Activated T-helper 17 cell treated with anti-CD3 and anti-CD28 coated beads, Interleukin-2, amount 50 U/mL, for 72 hours (primary cell): ENCODE measurements at regions not wholly inside any gene's neighbourhood (a gene's known extent, or its start where the extent isn't known, plus 50 kb on each side); places are given as distances from the start of the nearest gene placed in this dataset.
A peak's percentile ranks its signal among the peaks of the same experiment; 100 is the strongest.
"Not testable (repeated sequence)": the region's sequence is repeated elsewhere in the genome, so short reads cannot be mapped to it uniquely, and the experiment has no call there.

Experiments
- ATAC-seq: fragments of 150-1000 bp; cut with Tn5 transposase; replicated peaks from 2 replicates; pipeline ENCODE4 v1.10.0; 2021; ENCODE audit warnings: mild to moderate bottlenecking, moderate library complexity
- H3K27ac Mint-ChIP-seq: one replicate; pipeline ENCODE4 v1.8.0; 2022; ENCODE audit warnings: mixed read lengths
- H3K27me3 Mint-ChIP-seq: one replicate; pipeline ENCODE4 v1.8.0; 2022; ENCODE audit warnings: mixed read lengths
- H3K36me3 Mint-ChIP-seq: one replicate; pipeline ENCODE4 v1.8.0; 2022; ENCODE audit warnings: low read depth, mild to moderate bottlenecking, mixed read lengths
- H3K4me1 Mint-ChIP-seq: one replicate; pipeline ENCODE4 v1.8.0; 2022; ENCODE audit warnings: mixed read lengths
- H3K4me3 Mint-ChIP-seq: one replicate; pipeline ENCODE4 v1.8.0; 2022; ENCODE audit warnings: mild to moderate bottlenecking, mixed read lengths
- H3K9me3 Mint-ChIP-seq: one replicate; pipeline ENCODE4 v1.8.0; 2022; ENCODE audit warnings: mixed read lengths

DNA sequence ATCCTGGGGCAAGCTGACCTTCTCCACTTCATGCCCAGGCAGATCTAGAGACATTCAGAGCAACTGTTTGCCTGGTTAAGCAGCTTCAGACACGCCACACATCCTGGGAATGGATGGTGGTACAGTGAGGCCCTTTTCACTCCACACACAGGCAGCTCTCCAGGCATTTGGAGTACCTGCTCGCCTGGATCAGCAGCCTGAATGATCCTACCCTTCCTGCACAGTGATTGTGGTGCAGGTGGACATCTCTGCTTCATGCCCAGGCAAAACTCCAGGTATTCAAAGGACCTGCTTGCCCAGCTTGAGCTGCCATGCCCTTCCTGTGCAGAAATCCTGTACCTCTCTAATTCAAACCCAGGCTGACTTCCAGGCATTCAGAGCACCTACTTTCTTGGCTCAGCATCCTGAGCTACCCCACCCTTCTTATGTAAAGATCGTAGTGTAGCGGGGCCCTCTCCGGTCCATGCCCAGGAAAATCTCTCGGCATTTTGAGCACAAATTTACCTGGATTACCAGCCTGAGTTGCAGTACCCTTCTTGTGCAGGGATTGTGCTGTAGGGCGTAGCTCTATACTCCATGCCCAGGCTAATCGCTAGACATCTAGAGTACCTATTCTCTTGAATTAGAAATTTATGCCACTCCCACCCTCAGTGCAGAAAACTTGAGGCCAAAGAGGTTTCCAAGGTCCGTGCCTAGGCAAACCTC, 972.8 kb downstream of the ANKRD7 start:
- Mint-ChIP-seq H3K27me3 (no peaks in the 10 kb centered on the region), H3K4me1 (no peaks in the 10 kb centered on the region), H3K27ac (no peak overlapping the region), H3K4me3 (no peak overlapping the region), H3K9me3 (peaks cover 6% of the 10 kb centered on the region), H3K36me3 (no peaks in the 10 kb centered on the region)
- no peak for ATAC-seq

GRCh38 chr7:119197877-119198527, 973.5 kb downstream of the ANKRD7 start:
- Mint-ChIP-seq H3K4me3 (no peak overlapping the region), H3K4me1 (no peaks in the 10 kb centered on the region), H3K36me3 (no peaks in the 10 kb centered on the region), H3K27me3 (no peaks in the 10 kb centered on the region), H3K9me3 (peaks cover 6% of the 10 kb centered on the region), H3K27ac (no peak overlapping the region)
- ATAC-seq = no peak

DNA sequence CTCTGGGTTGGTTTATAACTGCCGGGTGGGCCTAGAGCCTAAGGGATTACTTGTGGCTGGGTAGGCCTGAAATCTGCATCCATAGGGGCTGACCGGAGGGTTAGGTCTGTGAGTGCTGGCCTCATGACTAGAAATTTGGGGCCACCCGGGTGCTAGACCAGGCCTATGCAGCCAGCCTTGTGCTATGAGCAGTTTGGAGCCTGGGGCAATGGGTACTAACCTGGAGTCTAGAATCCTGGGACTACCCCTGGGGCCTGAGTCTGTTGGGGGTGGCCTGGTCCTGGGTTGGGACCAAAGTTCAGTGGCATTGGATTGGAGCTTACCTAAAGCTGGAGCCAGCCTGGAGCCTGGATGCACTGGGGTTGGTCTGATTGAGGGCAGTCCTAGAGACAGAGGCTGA, 995.2 kb downstream of the ANKRD7 start:
- Mint-ChIP-seq H3K4me1 (no peaks in the 10 kb centered on the region), H3K9me3 (peaks cover 9% of the 10 kb centered on the region)
- ATAC-seq = no peak

GRCh38 chr7:119223930-119224329, 999.4 kb downstream of the ANKRD7 start:
- Mint-ChIP-seq H3K36me3 (no peaks in the 10 kb centered on the region), H3K27me3 (no peaks in the 10 kb centered on the region)

More for the DNA sequence above, 995.2 kb downstream of the ANKRD7 start:
- Mint-ChIP-seq H3K36me3 (no peaks in the 10 kb centered on the region), H3K4me3 (no peak overlapping the region), H3K27me3 (no peaks in the 10 kb centered on the region), H3K27ac (no peak overlapping the region)

GRCh38 chr7:119228482-119228881, 1004.0 kb downstream of the ANKRD7 start:
- no peak overlapping the region for H3K27ac Mint-ChIP-seq
- ATAC-seq = no peak
- H3K4me3 Mint-ChIP-seq = no peak overlapping the region
- H3K36me3 Mint-ChIP-seq = no peaks in the 10 kb centered on the region
- H3K27me3 Mint-ChIP-seq = no peaks in the 10 kb centered on the region
- H3K9me3 Mint-ChIP-seq = peaks cover 6% of the 10 kb centered on the region
- no peaks in the 10 kb centered on the region for H3K4me1 Mint-ChIP-seq

More at GRCh38 chr7:119223930-119224329, 999.4 kb downstream of the ANKRD7 start:
- H3K9me3 Mint-ChIP-seq = peaks cover 10% of the 10 kb centered on the region
- H3K4me3 Mint-ChIP-seq = no peak overlapping the region
- ATAC-seq = no peak
- H3K27ac Mint-ChIP-seq = no peak overlapping the region
- no peaks in the 10 kb centered on the region for H3K4me1 Mint-ChIP-seq

GRCh38 chr7:119232091-119232490, 1007.6 kb downstream of the ANKRD7 start:
- H3K36me3 Mint-ChIP-seq = no peaks in the 10 kb centered on the region
- peaks cover 3% of the 10 kb centered on the region for H3K9me3 Mint-ChIP-seq
- H3K27me3 Mint-ChIP-seq = no peaks in the 10 kb centered on the region
- no peak overlapping the region for H3K27ac Mint-ChIP-seq
- no peak for ATAC-seq
- no peaks in the 10 kb centered on the region for H3K4me1 Mint-ChIP-seq
- no peak overlapping the region for H3K4me3 Mint-ChIP-seq

- ATAC-seq = no peak
- no peak overlapping the region for H3K4me3 Mint-ChIP-seq
- H3K27me3 Mint-ChIP-seq = no peaks in the 10 kb centered on the region
- no peaks in the 10 kb centered on the region for H3K36me3 Mint-ChIP-seq
- no peaks in the 10 kb centered on the region for H3K4me1 Mint-ChIP-seq
- no peak overlapping the region for H3K27ac Mint-ChIP-seq
- H3K9me3 Mint-ChIP-seq = no peaks in the 10 kb centered on the region
Observed at GRCh38 chr7:119233015-119233414, 1008.5 kb downstream of the ANKRD7 start.

DNA sequence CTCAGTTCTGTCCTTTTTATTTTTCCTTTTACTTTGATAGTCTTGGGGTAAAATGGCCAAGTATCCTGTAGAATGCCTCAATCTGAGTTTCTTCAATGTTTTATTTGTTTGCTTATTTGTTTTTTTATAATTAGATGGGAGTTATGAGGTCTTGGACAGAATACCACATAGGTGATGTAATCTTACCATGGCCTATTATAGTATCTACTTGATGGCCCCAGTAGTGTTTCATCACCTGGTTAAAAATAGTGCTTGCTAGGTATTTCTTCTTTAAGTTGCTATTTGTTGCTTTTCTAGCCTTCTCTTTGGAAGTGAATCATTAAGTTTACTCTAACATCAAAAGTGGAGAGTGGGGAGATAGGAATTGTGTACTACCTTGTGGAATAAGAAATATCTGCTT, 1020.0 kb upstream of the KCND2 start:
- Mint-ChIP-seq H3K27me3 (no peaks in the 10 kb centered on the region), H3K36me3 (no peaks in the 10 kb centered on the region), H3K27ac (no peak overlapping the region), H3K9me3 (peaks cover 3% of the 10 kb centered on the region), H3K4me1 (no peaks in the 10 kb centered on the region), H3K4me3 (no peak overlapping the region)
- ATAC-seq = no peak

GRCh38 chr7:119254742-119255141, 1018.2 kb upstream of the KCND2 start:
- Mint-ChIP-seq H3K36me3 (no peaks in the 10 kb centered on the region), H3K27ac (no peak overlapping the region), H3K4me3 (no peak overlapping the region), H3K9me3 (peaks cover 3% of the 10 kb centered on the region), H3K27me3 (no peaks in the 10 kb centered on the region), H3K4me1 (no peaks in the 10 kb centered on the region)
- ATAC-seq = no peak

DNA sequence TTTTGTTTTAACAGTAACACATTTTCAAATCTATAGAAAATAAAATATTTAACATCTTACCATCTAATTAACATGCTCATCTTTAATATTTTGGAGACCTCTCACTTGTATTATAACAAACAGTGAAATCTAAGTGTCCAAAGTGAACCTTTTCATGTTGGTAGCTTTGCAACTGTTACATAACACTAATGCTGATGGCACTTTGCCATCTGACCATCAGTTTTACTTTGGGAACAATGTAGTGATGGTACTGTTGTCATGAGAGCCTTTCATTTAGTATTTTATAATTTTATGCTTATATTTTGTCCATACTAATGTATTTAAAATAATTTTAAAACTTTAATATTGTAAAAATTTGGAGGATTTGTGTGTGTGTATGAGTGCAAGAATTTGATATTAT, 1017.0 kb upstream of the KCND2 start:
- Mint-ChIP-seq H3K4me1 (no peaks in the 10 kb centered on the region), H3K27me3 (no peaks in the 10 kb centered on the region), H3K9me3 (peaks cover 3% of the 10 kb centered on the region), H3K4me3 (no peak overlapping the region), H3K36me3 (no peaks in the 10 kb centered on the region), H3K27ac (no peak overlapping the region)
- no peak for ATAC-seq

DNA sequence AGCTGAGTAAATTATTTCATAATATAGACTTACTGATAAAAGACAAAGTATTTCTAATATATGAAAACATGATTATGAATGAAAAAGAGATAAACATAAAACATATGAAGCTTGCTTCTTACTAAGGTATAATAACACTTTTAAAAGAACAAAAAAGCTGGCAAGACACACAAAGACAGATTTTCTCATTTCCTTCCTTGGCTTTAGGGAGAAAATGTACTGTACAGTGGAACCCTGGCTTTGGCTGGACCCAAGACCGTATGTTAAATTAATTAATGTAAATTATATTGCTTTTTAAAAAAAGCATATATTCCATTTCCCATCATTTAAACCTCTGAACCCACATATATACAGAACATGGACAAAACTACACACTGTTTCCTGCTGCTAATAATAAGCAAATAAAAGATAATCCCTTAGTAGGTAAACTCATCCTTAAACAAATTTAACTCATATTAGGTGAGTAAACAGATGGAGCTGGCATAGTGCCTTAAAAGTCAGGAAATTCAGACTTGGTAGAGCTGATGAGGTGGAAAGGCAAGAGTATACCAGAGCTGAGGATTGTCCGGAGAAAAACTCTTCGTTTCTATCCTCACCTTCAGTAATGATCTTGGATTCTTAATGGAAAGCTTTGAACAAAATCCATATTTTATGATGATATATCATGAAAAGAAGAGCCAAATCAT, 1016.4 kb upstream of the KCND2 start:
- ATAC-seq = no peak
- no peaks in the 10 kb centered on the region for H3K4me1 Mint-ChIP-seq
- H3K27me3 Mint-ChIP-seq = no peaks in the 10 kb centered on the region
- H3K27ac Mint-ChIP-seq = no peak overlapping the region
- H3K36me3 Mint-ChIP-seq = no peaks in the 10 kb centered on the region
- H3K9me3 Mint-ChIP-seq = peaks cover 3% of the 10 kb centered on the region
- H3K4me3 Mint-ChIP-seq = no peak overlapping the region

- not testable (repeated sequence) for H3K36me3 Mint-ChIP-seq, H3K4me3 Mint-ChIP-seq, H3K4me1 Mint-ChIP-seq, ATAC-seq, H3K27ac Mint-ChIP-seq, H3K27me3 Mint-ChIP-seq
- peaks cover 11% of the 10 kb centered on the region for H3K9me3 Mint-ChIP-seq
Observed at GRCh38 chr7:119266790-119267189, 1006.2 kb upstream of the KCND2 start.

DNA sequence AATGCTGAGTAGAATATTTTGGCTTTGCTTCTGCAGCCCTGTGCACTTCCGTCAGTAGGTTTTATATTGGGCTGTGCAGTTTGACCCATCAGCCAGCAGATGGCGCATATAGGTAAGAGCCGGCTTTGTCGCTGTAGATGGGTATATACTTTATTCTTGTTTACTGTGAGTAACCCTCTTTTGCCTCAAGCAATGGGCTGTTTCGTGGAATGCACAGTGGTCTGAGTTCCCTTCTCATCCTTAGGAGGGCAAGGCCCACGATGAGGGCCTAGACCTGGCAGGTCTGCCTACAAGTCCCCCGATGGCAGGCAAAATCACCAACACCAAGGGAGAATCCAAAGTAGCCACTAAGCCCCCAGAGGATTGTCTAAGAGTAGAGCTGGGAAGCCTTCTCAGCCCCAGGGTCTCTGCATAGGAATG, 1002.9 kb upstream of the KCND2 start:
- H3K4me3 Mint-ChIP-seq = no peak overlapping the region
- no peak overlapping the region for H3K27ac Mint-ChIP-seq
- peaks cover 13% of the 10 kb centered on the region for H3K9me3 Mint-ChIP-seq
- H3K4me1 Mint-ChIP-seq = no peaks in the 10 kb centered on the region
- ATAC-seq = peak; percentile 31
- H3K27me3 Mint-ChIP-seq = no peaks in the 10 kb centered on the region
- no peaks in the 10 kb centered on the region for H3K36me3 Mint-ChIP-seq

GRCh38 chr7:119270644-119271043, 1002.3 kb upstream of the KCND2 start:
- peaks cover 13% of the 10 kb centered on the region for H3K9me3 Mint-ChIP-seq
- H3K4me3 Mint-ChIP-seq = no peak overlapping the region
- H3K36me3 Mint-ChIP-seq = no peaks in the 10 kb centered on the region
- no peak for ATAC-seq
- H3K4me1 Mint-ChIP-seq = no peaks in the 10 kb centered on the region
- no peaks in the 10 kb centered on the region for H3K27me3 Mint-ChIP-seq
- H3K27ac Mint-ChIP-seq = no peak overlapping the region
